SH-SY5Y (cell line): ENCODE measurements at regions not wholly inside any gene's neighbourhood (a gene's known extent, or its start where the extent isn't known, plus 50 kb on each side); places are given as distances from the start of the nearest gene placed in this dataset.
A peak's percentile ranks its signal among the peaks of the same experiment; 100 is the strongest.

ENCODE experiments used
- GATA2 ChIP-seq: IDR thresholded peaks from 2 replicates; pipeline ENCODE4 v1.6.1; 2011; ENCODE audit warnings: mild to moderate bottlenecking, low read depth, low read length
- GATA3 ChIP-seq: IDR thresholded peaks from 2 replicates; pipeline ENCODE4 v1.6.1; 2011; ENCODE audit warnings: low read depth, mild to moderate bottlenecking, low read length, moderate library complexity

- TF ChIP-seq GATA2 (no peak), GATA3 (no peak)
These were observed 590.1 kb downstream of the LTN1 start for GRCh38 chr21:28402616-28402989.

GRCh38 chr21:28397040-28397439 is 595.6 kb downstream of the LTN1 start:
- TF ChIP-seq GATA3 (no peak), GATA2 (no peak)

- TF ChIP-seq GATA3 (no peak), GATA2 (no peak)
These were observed 596.3 kb downstream of the LTN1 start for GRCh38 chr21:28396421-28396820.

DNA sequence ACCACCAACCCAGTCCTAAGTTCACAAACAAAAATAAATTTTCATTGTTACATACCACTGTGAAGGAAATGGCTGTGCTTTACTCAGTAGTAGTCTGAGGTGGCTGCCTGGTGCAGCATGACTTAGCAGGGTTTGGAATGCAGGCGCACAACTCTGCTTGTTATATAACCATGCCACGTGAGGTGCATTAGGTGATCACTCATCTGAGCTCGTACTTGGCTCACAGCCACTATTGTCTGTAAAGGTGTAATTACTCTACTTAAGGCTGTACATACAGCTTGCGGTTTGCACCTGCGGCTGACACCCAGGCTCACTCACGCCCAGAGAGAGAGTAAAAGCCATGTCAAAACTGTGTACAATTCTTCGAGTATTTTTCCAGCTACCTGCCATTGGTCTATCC is 599.4 kb downstream of the LTN1 start:
- TF ChIP-seq GATA2 (no peak), GATA3 (no peak)

GRCh38 chr21:28391938-28392849 is 600.5 kb downstream of the LTN1 start:
- no peak for TF ChIP-seq GATA2
- no peak for TF ChIP-seq GATA3

GRCh38 chr21:28387220-28387619 is 605.5 kb downstream of the LTN1 start:
- no peak for TF ChIP-seq GATA2
- no peak for TF ChIP-seq GATA3

- TF ChIP-seq GATA2 = no peak
These were observed 606.8 kb downstream of the LTN1 start for GRCh38 chr21:28385845-28386244.

DNA sequence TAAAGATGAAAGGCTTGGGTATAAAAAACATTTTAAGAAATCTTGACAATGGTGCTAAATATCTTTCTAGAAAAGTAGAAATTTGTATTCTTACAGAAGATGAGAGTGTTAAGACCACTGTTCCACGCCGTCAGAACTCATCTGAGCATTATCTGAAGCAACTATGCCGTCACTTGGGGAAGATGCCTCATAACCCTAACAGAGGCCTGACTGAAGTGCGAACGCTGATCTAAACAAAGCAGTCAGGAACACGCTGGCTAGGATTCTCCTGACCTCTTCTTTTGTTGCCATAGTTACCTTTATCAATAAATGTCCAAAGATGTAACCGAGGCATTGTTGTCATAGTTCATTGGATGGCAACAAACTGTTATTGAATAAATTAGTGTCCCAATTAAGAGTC is 612.4 kb downstream of the LTN1 start:
- TF ChIP-seq GATA2 (no peak), GATA3 (no peak)

- TF ChIP-seq GATA2 = no peak
- TF ChIP-seq GATA3 = no peak
These were observed 614.7 kb downstream of the LTN1 start for GRCh38 chr21:28378026-28378425.

GRCh38 chr21:28375708-28376385 is 616.8 kb downstream of the LTN1 start:
- no peak for TF ChIP-seq GATA3

- TF ChIP-seq GATA3 (no peak), GATA2 (no peak)
These were observed 617.8 kb downstream of the LTN1 start for GRCh38 chr21:28374881-28375280.

- no peak for TF ChIP-seq GATA2
- no peak for TF ChIP-seq GATA3
These were observed 621.0 kb downstream of the LTN1 start for GRCh38 chr21:28371713-28372112.

DNA sequence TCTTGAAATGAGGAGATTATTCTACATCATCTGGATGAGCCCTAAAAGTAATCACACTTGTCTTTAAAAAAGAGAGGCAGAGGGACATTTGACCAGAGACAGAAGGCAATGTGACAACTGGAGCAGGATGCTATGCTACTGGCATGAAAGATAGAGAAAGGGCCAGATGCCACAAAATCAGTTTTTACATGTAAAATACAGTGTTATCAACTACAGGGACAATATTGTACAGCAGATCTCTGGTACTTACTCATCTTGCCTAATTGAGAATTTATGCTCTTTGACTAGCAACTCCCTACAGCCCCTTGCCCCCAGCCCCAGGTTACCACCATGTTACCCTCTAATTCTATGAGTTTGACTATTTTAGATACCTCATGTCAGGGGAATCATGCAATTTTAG is 633.4 kb downstream of the LTN1 start:
- TF ChIP-seq GATA2 (peak; percentile 62), GATA3 (peak; percentile 34; the same call in 1 of the 2 replicates)

- TF ChIP-seq GATA2 (0 out of 2 replicates have a peak, but pooled peaks have one; percentile 46), GATA3 (no peak; the same call in 1 of the 2 replicates)
These were observed 634.0 kb downstream of the LTN1 start for GRCh38 chr21:28358702-28359101.

DNA sequence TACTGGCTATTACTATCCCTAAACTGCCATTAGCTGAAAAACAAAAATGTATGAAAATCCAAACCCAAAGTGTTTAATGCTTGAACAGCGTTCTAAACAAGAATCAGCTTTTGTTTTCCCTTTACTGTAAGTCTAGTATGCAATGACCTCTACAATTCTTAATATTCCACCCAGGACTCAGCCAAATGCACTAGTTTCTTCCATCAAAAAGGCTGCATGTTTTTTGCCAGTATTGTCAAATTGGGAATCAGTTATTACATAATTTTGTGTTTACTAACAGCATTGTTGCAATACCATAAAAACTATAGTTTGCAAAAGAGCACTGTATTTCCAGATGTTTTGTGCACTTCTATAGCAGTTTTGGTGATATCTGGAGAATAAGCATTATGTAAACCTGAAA is 634.5 kb downstream of the LTN1 start:
- no peak for TF ChIP-seq GATA2
- TF ChIP-seq GATA3 = no peak

DNA sequence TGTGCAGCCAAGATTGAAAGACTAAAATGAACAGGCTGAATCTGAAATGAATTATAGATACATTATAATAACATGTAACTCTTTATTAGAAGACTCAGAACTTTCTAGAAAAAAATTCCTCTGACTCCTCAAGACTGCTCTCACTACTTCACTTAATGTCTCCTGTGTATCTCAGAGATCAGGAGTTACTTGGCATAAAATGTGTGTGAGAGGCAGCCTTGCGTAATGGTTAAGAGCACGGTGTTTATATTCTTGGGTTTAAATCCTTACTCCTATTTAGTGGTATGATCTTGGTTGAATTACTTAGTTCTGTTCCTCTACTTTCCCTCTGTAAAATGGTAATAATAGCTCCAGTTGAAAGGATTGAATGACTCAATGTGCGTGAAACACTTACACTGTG is 634.9 kb downstream of the LTN1 start:
- TF ChIP-seq GATA3 (no peak), GATA2 (no peak)

DNA sequence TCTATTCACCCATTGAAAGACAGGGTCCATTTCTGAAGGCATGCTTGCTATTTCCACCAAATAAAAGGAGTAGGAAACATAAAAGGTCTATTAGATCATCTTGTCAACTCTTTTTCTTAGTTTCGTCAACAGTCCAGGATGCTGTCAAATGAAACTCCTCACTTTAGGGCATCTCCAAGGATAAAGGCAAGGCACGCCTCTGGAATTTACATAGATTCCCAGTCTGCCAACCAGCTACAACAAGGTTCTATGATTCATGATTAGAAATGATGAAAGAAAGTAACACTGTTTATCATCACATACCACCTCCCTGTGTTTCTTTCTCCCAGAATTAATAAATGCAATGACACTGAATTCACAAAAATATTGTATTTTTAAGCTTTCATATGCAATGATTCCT is 636.3 kb downstream of the LTN1 start:
- TF ChIP-seq GATA2 = no peak
- TF ChIP-seq GATA3 = no peak
